IPS DF 4.7 (cell line): ENCODE measurements at regions not wholly inside any gene's neighbourhood (a gene's known extent, or its start where the extent isn't known, plus 50 kb on each side); places are given as distances from the start of the nearest gene placed in this dataset.

Experiments
- DNase-seq: peaks from one replicate; pipeline ENCODE4 v3.0.0-alpha.2; 2013; ENCODE audit warnings: low spot score; ENCODE audit errors: extremely low read depth

GRCh38 chr7:42758124-42758523 is 153.7 kb downstream of the C7orf25 start:
- no peak for DNase-seq

- no peak for DNase-seq
Measured at GRCh38 chr7:42756841-42757240, 155.0 kb downstream of the C7orf25 start.

GRCh38 chr7:42753811-42754363 is 158.0 kb downstream of the C7orf25 start:
- no peak for DNase-seq

- no peak for DNase-seq
Measured at GRCh38 chr7:42753367-42753766, 158.5 kb downstream of the C7orf25 start.

GRCh38 chr7:42750172-42750571 is 161.7 kb downstream of the C7orf25 start:
- DNase-seq = no peak

- no peak for DNase-seq
Measured at GRCh38 chr7:42747044-42747443, 164.8 kb downstream of the C7orf25 start.

GRCh38 chr7:42746214-42746613 is 165.7 kb downstream of the C7orf25 start:
- DNase-seq = no peak

- DNase-seq = peak; percentile 49
Measured at GRCh38 chr7:42745357-42746059, 166.4 kb downstream of the C7orf25 start.

GRCh38 chr7:42744746-42745145 is 167.1 kb downstream of the C7orf25 start:
- DNase-seq = no peak

GRCh38 chr7:42743077-42743858 is 168.6 kb downstream of the C7orf25 start:
- no peak for DNase-seq

GRCh38 chr7:42742318-42742717 is 169.6 kb downstream of the C7orf25 start:
- DNase-seq = no peak

GRCh38 chr7:42740408-42740807 is 171.5 kb downstream of the C7orf25 start:
- DNase-seq = no peak

GRCh38 chr7:42739638-42740037 is 172.2 kb downstream of the C7orf25 start:
- DNase-seq = no peak

GRCh38 chr7:42736931-42737330 is 174.9 kb downstream of the C7orf25 start:
- DNase-seq = peak; percentile 25

- no peak for DNase-seq
Measured at GRCh38 chr7:42735081-42735480, 176.8 kb downstream of the C7orf25 start.

- no peak for DNase-seq
Measured at GRCh38 chr7:42734568-42734967, 177.3 kb downstream of the C7orf25 start.

- no peak for DNase-seq
Measured at GRCh38 chr7:42733040-42733439, 178.8 kb downstream of the C7orf25 start.

- DNase-seq = no peak
Measured at GRCh38 chr7:42730586-42730985, 181.3 kb downstream of the C7orf25 start.

GRCh38 chr7:42729053-42729765 is 182.7 kb downstream of the C7orf25 start:
- no peak for DNase-seq

- DNase-seq = no peak
Measured at GRCh38 chr7:42727451-42727850, 184.4 kb downstream of the C7orf25 start.

- DNase-seq = no peak
Measured at GRCh38 chr7:42726066-42726785, 185.6 kb downstream of the C7orf25 start.
